Nephron progenitor cell (in vitro differentiated cells): ENCODE measurements at regions not wholly inside any gene's neighbourhood (a gene's known extent, or its start where the extent isn't known, plus 50 kb on each side); places are given as distances from the start of the nearest gene placed in this dataset.
"Not testable (repeated sequence)": the region's sequence is repeated elsewhere in the genome, so short reads cannot be mapped to it uniquely, and the experiment has no call there.

Source experiments
- DNase-seq: peaks from one replicate; pipeline ENCODE4 v3.0.0; 2021
- H3K27ac Mint-ChIP-seq: 2 replicates; pipeline ENCODE4 v1.8.0; 2021; ENCODE audit warnings: mild to moderate bottlenecking, moderate library complexity, mixed read lengths
- H3K27me3 Mint-ChIP-seq: 2 replicates; pipeline ENCODE4 v1.8.0; 2021; ENCODE audit warnings: mild to moderate bottlenecking, low read depth, mixed read lengths; ENCODE audit not compliant: poor library complexity
- H3K36me3 Mint-ChIP-seq: 2 replicates; pipeline ENCODE4 v1.8.0; 2021; ENCODE audit warnings: low read depth, mixed read lengths
- H3K4me1 Mint-ChIP-seq: 2 replicates; pipeline ENCODE4 v1.8.0; 2021; ENCODE audit warnings: mixed read lengths
- H3K4me3 Mint-ChIP-seq: 2 replicates; pipeline ENCODE4 v1.8.0; 2021; ENCODE audit warnings: mild to moderate bottlenecking, moderate library complexity, mixed read lengths
- H3K9me3 Mint-ChIP-seq: 2 replicates; pipeline ENCODE4 v1.8.0; 2021; ENCODE audit warnings: mild to moderate bottlenecking, moderate library complexity, mixed read lengths
- CTCF ChIP-seq: fragments of 200-600 bp; sonication (generic); IDR thresholded peaks from 2 replicates; pipeline ENCODE4 v1.5.0; 2021; ENCODE audit warnings: antibody characterized with exemption

GRCh38 chr2:83826577-83826976 is 632.5 kb downstream of the SUCLG1 start:
- no peak for DNase-seq

GRCh38 chr2:83823229-83823628 is 635.9 kb downstream of the SUCLG1 start:
- DNase-seq = no peak
- no peaks in the 10 kb centered on the region for H3K36me3 Mint-ChIP-seq
- H3K4me1 Mint-ChIP-seq = no peaks in the 10 kb centered on the region
- H3K27ac Mint-ChIP-seq = no peak overlapping the region
- H3K27me3 Mint-ChIP-seq = no peaks in the 10 kb centered on the region
- no peak overlapping the region for H3K4me3 Mint-ChIP-seq
- no peaks in the 10 kb centered on the region for H3K9me3 Mint-ChIP-seq
- no peak for TF ChIP-seq CTCF

More at GRCh38 chr2:83826577-83826976, 632.5 kb downstream of the SUCLG1 start:
- Mint-ChIP-seq H3K27me3 (no peaks in the 10 kb centered on the region), H3K9me3 (no peaks in the 10 kb centered on the region), H3K4me3 (no peak overlapping the region), H3K4me1 (no peaks in the 10 kb centered on the region), H3K27ac (no peak overlapping the region), H3K36me3 (no peaks in the 10 kb centered on the region)
- no peak for TF ChIP-seq CTCF

- H3K36me3 Mint-ChIP-seq = no peaks in the 10 kb centered on the region
- no peak overlapping the region for H3K4me3 Mint-ChIP-seq
- no peak overlapping the region for H3K27ac Mint-ChIP-seq
- no peak for TF ChIP-seq CTCF
- no peaks in the 10 kb centered on the region for H3K27me3 Mint-ChIP-seq
- no peak for DNase-seq
- no peaks in the 10 kb centered on the region for H3K9me3 Mint-ChIP-seq
- H3K4me1 Mint-ChIP-seq = no peaks in the 10 kb centered on the region
Observed at GRCh38 chr2:83817511-83817910, 641.6 kb downstream of the SUCLG1 start.

- H3K4me3 Mint-ChIP-seq = no peak overlapping the region
- TF ChIP-seq CTCF = no peak
- H3K4me1 Mint-ChIP-seq = no peaks in the 10 kb centered on the region
- peaks cover 3% of the 10 kb centered on the region for H3K27me3 Mint-ChIP-seq
- H3K36me3 Mint-ChIP-seq = no peaks in the 10 kb centered on the region
- no peak overlapping the region for H3K27ac Mint-ChIP-seq
- H3K9me3 Mint-ChIP-seq = no peaks in the 10 kb centered on the region
- DNase-seq = no peak
Observed at GRCh38 chr2:83808878-83809277, 650.2 kb downstream of the SUCLG1 start.

- no peaks in the 10 kb centered on the region for H3K4me1 Mint-ChIP-seq
- TF ChIP-seq CTCF = no peak
Observed at GRCh38 chr2:83802604-83803003, 656.5 kb downstream of the SUCLG1 start.

GRCh38 chr2:83795777-83796176 is 663.3 kb downstream of the SUCLG1 start:
- H3K36me3 Mint-ChIP-seq = no peaks in the 10 kb centered on the region
- no peaks in the 10 kb centered on the region for H3K4me1 Mint-ChIP-seq
- no peak for DNase-seq
- H3K9me3 Mint-ChIP-seq = no peaks in the 10 kb centered on the region
- H3K27me3 Mint-ChIP-seq = no peaks in the 10 kb centered on the region
- no peak for TF ChIP-seq CTCF
- no peak overlapping the region for H3K4me3 Mint-ChIP-seq
- no peak overlapping the region for H3K27ac Mint-ChIP-seq

More at GRCh38 chr2:83802604-83803003, 656.5 kb downstream of the SUCLG1 start:
- Mint-ChIP-seq H3K27me3 (no peaks in the 10 kb centered on the region), H3K4me3 (no peak overlapping the region), H3K27ac (no peak overlapping the region), H3K36me3 (no peaks in the 10 kb centered on the region), H3K9me3 (no peaks in the 10 kb centered on the region)
- DNase-seq = no peak

- not testable (repeated sequence) for H3K4me3 Mint-ChIP-seq, H3K36me3 Mint-ChIP-seq, H3K27ac Mint-ChIP-seq, H3K4me1 Mint-ChIP-seq, DNase-seq, H3K9me3 Mint-ChIP-seq, H3K27me3 Mint-ChIP-seq
Observed at GRCh38 chr2:83790467-83790866, 668.6 kb downstream of the SUCLG1 start.

GRCh38 chr2:83789674-83790073 is 669.4 kb downstream of the SUCLG1 start:
- not testable (repeated sequence) for H3K4me1 Mint-ChIP-seq, H3K36me3 Mint-ChIP-seq, H3K27ac Mint-ChIP-seq, H3K27me3 Mint-ChIP-seq, H3K9me3 Mint-ChIP-seq, H3K4me3 Mint-ChIP-seq, DNase-seq

- H3K27me3 Mint-ChIP-seq, H3K9me3 Mint-ChIP-seq, H3K27ac Mint-ChIP-seq, H3K4me3 Mint-ChIP-seq, H3K36me3 Mint-ChIP-seq, H3K4me1 Mint-ChIP-seq, DNase-seq: not testable (repeated sequence)
Observed at GRCh38 chr2:83788938-83789566, 670.0 kb downstream of the SUCLG1 start.
